ENCODE measurements at regions not wholly inside any gene's neighbourhood (a gene's known extent, or its start where the extent isn't known, plus 50 kb on each side); places are given as distances from the start of the nearest gene placed in this dataset.

DNA sequence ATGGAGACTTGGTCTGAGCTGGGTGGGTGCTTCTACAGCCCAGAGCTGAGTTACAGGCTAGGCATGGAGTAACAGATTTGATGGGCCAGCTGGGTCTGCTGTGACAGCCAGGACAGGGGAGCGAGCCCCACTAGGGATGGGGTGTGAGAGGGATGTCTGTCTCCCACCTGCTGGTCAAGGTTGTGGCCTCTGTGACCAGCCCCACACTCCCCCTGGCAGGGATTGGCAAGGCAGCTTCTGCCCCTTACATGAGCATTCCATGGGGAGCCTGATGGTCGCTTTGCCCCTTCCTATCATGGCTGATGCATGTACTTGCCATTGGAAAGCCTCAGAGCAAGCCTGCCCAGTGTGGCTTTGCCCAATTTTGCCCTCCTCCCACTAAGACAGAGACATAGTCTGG lies 162.0 kb upstream of the FIGN start:
- TF ChIP-seq, protein P1, sequence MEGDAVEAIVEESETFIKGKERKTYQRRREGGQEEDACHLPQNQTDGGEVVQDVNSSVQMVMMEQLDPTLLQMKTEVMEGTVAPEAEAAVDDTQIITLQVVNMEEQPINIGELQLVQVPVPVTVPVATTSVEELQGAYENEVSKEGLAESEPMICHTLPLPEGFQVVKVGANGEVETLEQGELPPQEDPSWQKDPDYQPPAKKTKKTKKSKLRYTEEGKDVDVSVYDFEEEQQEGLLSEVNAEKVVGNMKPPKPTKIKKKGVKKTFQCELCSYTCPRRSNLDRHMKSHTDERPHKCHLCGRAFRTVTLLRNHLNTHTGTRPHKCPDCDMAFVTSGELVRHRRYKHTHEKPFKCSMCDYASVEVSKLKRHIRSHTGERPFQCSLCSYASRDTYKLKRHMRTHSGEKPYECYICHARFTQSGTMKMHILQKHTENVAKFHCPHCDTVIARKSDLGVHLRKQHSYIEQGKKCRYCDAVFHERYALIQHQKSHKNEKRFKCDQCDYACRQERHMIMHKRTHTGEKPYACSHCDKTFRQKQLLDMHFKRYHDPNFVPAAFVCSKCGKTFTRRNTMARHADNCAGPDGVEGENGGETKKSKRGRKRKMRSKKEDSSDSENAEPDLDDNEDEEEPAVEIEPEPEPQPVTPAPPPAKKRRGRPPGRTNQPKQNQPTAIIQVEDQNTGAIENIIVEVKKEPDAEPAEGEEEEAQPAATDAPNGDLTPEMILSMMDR (IDR thresholded peaks at IDR 0.05; ENCODE audit: extremely low read depth in 1 of 2, insufficient read depth in 1 of 2, low read depth in 1 of 2, low read length in 2 of 2): no peak
- TF ChIP-seq POLR2A (IDR thresholded peaks at IDR 0.05; ENCODE audit: low read depth, low read length) (no peak), POLR2AphosphoS5 (IDR thresholded peaks at IDR 0.05; ENCODE audit: insufficient read depth, low read depth, low read length) (no peak), EZH2 (IDR thresholded peaks at IDR 0.05; ENCODE audit: borderline replicate concordance, low read depth, low read length, severe bottlenecking) (no peak), FOS (IDR thresholded peaks at IDR 0.05; ENCODE audit: borderline replicate concordance, insufficient read depth, low read length) (no peak), JUN (IDR thresholded peaks at IDR 0.05; ENCODE audit: borderline replicate concordance, insufficient read depth, insufficient read length, low read depth) (no peak), GATA2 (IDR thresholded peaks at IDR 0.05; ENCODE audit: insufficient read depth, insufficient read length, low read depth, low read length) (no peak), MYC (IDR thresholded peaks at IDR 0.05; ENCODE audit: low read depth, low read length) (no peak)
- TF ChIP-seq, protein P2, sequence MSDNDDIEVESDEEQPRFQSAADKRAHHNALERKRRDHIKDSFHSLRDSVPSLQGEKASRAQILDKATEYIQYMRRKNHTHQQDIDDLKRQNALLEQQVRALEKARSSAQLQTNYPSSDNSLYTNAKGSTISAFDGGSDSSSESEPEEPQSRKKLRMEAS (IDR thresholded peaks at IDR 0.05; ENCODE audit: insufficient read depth, insufficient read length): no peak

Data from endothelial cell of umbilical vein (primary cell).